ENCODE measurements at regions not wholly inside any gene's neighbourhood (a gene's known extent, or its start where the extent isn't known, plus 50 kb on each side); places are given as distances from the start of the nearest gene placed in this dataset.

GRCh38 chr1:68361346-68361910 is 88.3 kb downstream of the RPE65 start:
- H3K9me3 ChIP-seq, result no peaks in the 10 kb centered on the region
- H3K4me3 ChIP-seq, result no peak overlapping the region
- TF ChIP-seq CTCF (IDR thresholded peaks at IDR 0.05) (no peak), POLR2AphosphoS5 (IDR thresholded peaks at IDR 0.05) (no peak), POLR2A (IDR thresholded peaks at IDR 0.05) (no peak)
- WGBS, result 82% methylated on average over 3 of the region's 3 CpGs
- no peak for DNase-seq (ENCODE audit: low spot score)
- no peak overlapping the region for H3K27ac ChIP-seq
- no peaks in the 10 kb centered on the region for H3K27me3 ChIP-seq (replicated peaks; ENCODE audit: insufficient read depth)
- H3K4me1 ChIP-seq (replicated peaks), result no peaks in the 10 kb centered on the region
- no peaks in the 10 kb centered on the region for H3K36me3 ChIP-seq
- intact Hi-C loops (cut with DNase I), result no loop called here

GRCh38 chr1:68359045-68359444 is 90.7 kb downstream of the RPE65 start:
- DNase-seq (ENCODE audit: low spot score), result no peak
- no peaks in the 10 kb centered on the region for H3K36me3 ChIP-seq
- 42% methylated on average over 2 of the region's 2 CpGs for WGBS
- H3K9me3 ChIP-seq, result no peaks in the 10 kb centered on the region
- no peaks in the 10 kb centered on the region for H3K27me3 ChIP-seq (replicated peaks; ENCODE audit: insufficient read depth)
- intact Hi-C loops (cut with DNase I), result no loop called here
- no peak overlapping the region for H3K27ac ChIP-seq
- no peak overlapping the region for H3K4me3 ChIP-seq
- H3K4me1 ChIP-seq (replicated peaks), result no peaks in the 10 kb centered on the region
- no peak for TF ChIP-seq CTCF (IDR thresholded peaks at IDR 0.05)
- TF ChIP-seq POLR2AphosphoS5 (IDR thresholded peaks at IDR 0.05), result no peak
- no peak for TF ChIP-seq POLR2A (IDR thresholded peaks at IDR 0.05)

- Histone ChIP-seq H3K27ac (no peak overlapping the region), H3K9me3 (no peaks in the 10 kb centered on the region), H3K4me1 (replicated peaks) (no peaks in the 10 kb centered on the region), H3K4me3 (no peak overlapping the region), H3K27me3 (replicated peaks; ENCODE audit: insufficient read depth) (no peaks in the 10 kb centered on the region), H3K36me3 (no peaks in the 10 kb centered on the region)
- 41% methylated on average over 4 of the region's 4 CpGs for WGBS
- TF ChIP-seq POLR2A (IDR thresholded peaks at IDR 0.05) (no peak), CTCF (IDR thresholded peaks at IDR 0.05) (no peak), POLR2AphosphoS5 (IDR thresholded peaks at IDR 0.05) (no peak)
- no peak for DNase-seq (ENCODE audit: low spot score)
- intact Hi-C loops (cut with DNase I), result no loop called here
These were observed 91.3 kb downstream of the RPE65 start for GRCh38 chr1:68358439-68358838.

- WGBS, result 91% methylated on average over 3 of the region's 3 CpGs
- H3K27me3 ChIP-seq (replicated peaks; ENCODE audit: insufficient read depth), result no peaks in the 10 kb centered on the region
These were observed 94.1 kb downstream of the RPE65 start for GRCh38 chr1:68355614-68356013.

More at GRCh38 chr1:68355614-68356013, 94.1 kb downstream of the RPE65 start:
- intact Hi-C loops (cut with DNase I), result no loop called here
- TF ChIP-seq POLR2A (IDR thresholded peaks at IDR 0.05), result no peak
- TF ChIP-seq POLR2AphosphoS5 (IDR thresholded peaks at IDR 0.05), result no peak
- TF ChIP-seq CTCF (IDR thresholded peaks at IDR 0.05), result no peak
- Histone ChIP-seq H3K36me3 (no peaks in the 10 kb centered on the region), H3K4me1 (replicated peaks) (no peaks in the 10 kb centered on the region), H3K9me3 (no peaks in the 10 kb centered on the region), H3K27ac (no peak overlapping the region), H3K4me3 (no peak overlapping the region)
- DNase-seq (ENCODE audit: low spot score), result no peak

Measured in prostate gland (tissue), 2 donors.